ENCODE measurements at regions not wholly inside any gene's neighbourhood (a gene's known extent, or its start where the extent isn't known, plus 50 kb on each side); places are given as distances from the start of the nearest gene placed in this dataset.

- DNase-seq (ENCODE audit: low read depth) = no peak
These were observed 100.2 kb downstream of the GGTLC2 start for GRCh38 chr22:22744412-22745224.

DNA sequence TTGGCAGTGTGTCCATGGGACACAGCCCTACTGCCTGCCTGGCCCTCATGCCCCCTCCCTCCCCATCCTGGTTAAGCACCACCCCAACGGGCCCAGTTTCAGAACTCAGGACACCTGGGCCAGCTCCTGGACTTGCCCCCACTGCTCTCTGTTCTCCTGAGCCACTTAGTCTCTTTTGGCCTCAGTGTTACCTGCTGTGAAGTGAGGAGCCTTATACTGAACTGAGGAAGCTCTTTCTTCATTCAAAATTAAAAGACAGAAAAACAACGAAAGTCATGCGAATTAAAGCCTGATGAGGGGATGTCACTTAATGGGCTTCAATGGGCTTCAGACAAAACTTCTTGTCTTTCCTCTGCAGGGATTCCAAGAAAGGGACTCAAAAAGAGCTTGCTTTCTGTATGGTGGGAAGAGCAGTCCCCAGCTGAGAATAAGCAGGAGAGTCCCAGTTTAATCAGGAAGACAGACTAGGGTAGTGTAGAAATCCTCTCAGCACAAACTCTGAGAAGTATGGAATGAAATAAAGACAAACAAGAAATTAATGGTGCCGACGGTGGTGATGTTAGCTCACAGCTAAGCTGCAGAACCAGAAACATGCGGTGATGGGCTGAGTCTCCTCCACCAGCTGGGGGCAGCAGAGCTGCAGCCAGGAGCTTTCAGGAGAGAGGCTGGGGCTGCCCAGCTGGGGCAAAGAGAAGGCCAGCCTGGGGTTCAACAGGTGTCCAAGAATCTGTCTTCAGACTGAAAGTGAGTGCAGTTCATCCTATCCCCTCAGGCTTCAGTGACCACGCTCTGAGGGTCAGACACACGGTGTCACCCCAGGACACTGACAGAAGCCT, 101.0 kb downstream of the GGTLC2 start:
- no peak for DNase-seq (ENCODE audit: low read depth)

DNA sequence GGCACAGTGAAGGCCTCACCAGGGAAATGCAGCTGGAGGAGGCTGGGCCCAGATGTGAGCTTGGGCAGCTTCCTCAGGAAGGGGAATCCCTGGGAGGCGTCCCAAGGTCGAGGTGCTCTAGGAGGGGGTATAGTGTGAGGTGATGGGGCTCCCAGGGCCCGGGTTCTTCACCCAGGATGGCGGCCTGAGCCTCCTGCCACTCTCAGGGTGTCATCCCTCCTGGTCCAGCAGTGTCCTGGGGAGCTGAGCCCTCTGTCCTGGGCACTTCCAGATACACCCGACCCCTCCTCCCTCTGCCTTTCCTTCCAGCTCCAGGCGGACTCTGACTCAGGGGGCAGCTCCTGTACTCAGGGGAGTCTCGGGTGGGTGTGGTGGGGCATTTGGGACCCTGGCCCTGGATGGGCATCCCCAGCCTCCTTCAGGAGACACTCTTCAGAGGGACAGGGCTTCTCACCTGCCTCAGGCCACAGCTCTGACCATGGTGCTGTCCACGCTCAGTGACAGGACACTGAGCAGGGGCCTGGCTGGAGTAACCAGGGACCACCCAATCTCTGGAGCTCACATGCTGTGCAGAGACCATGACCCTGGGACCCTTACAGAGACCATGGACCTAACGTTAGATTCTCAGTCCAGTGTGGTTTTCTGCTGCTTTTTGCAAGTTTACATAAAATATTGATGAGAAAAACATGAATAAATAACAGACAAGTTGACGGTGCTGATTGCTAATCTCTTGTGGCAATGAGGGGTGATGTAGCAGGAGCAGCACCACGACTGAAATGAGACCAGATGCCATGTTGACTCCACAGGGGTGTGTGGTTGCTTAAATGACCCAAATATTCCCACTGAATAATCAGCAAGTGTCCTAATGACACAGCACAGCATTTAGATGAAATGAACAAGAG, 101.9 kb downstream of the GGTLC2 start:
- DNase-seq (ENCODE audit: low read depth) = no peak

DNA sequence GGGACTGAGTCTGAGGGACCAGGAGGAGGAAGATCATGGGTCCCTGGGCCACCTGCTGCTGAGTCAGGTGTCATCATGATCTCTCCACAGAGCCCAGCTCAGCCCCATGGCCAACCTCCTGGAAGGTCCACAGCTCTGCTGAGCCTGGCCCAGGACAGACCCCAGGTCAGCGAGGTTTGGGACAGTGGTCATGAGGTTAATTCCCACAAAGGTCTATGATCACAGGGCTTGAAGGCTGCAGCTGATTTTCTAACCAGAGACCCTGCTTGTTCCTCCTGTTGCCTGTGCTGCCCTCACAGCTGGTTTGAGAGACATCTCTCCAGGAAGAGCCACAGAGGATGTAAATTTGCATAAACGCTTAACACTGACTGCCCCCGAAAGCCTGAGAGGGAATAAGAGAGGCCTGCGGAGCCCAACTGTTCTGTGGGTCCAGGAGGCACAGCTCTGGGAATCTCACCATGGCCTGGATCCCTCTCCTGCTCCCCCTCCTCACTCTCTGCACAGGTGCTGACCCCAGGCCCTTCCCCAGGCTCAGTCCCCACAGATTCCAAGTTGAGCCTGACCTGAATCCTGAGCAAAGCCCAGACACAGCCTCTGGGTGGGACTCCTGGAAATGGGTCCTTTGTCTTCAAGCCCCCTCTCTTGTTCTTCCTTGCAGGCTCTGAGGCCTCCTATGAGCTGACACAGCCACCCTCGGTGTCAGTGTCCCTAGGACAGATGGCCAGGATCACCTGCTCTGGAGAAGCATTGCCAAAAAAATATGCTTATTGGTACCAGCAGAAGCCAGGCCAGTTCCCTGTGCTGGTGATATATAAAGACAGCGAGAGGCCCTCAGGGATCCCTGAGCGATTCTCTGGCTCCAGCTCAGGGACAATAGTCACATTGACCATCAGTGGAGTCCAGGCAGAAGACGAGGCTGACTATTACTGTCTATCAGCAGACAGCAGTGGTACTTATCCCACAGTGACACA, 102.8 kb downstream of the GGTLC2 start:
- DNase-seq (ENCODE audit: low read depth) = no peak

DNA sequence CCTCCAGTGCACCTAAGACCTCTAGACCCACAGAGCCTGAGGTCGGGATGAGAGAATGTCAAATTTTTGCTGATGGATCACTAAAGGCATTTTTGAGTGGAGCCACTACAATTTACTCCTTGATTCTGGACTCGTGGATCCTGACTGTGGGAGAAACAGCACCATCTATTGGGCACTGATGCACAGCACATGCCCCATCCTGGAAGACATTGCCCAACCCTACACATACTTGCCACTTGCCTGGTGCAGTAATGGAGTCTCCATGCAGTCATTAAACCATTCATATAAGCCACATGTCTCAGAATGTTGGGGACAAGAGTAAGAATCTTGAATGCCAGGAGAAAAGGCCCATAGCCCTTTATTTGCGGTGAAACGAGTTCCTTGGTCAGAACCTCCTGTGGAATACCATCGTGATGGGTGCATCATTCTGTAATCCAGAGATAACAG, 103.9 kb downstream of the GGTLC2 start:
- DNase-seq (ENCODE audit: low read depth) = peak; percentile 17

GRCh38 chr22:22748756-22749155, 104.3 kb downstream of the GGTLC2 start:
- no peak for DNase-seq (ENCODE audit: low read depth)

- DNase-seq (ENCODE audit: low read depth) = no peak
These were observed 104.8 kb downstream of the GGTLC2 start for GRCh38 chr22:22749167-22749758.

DNA sequence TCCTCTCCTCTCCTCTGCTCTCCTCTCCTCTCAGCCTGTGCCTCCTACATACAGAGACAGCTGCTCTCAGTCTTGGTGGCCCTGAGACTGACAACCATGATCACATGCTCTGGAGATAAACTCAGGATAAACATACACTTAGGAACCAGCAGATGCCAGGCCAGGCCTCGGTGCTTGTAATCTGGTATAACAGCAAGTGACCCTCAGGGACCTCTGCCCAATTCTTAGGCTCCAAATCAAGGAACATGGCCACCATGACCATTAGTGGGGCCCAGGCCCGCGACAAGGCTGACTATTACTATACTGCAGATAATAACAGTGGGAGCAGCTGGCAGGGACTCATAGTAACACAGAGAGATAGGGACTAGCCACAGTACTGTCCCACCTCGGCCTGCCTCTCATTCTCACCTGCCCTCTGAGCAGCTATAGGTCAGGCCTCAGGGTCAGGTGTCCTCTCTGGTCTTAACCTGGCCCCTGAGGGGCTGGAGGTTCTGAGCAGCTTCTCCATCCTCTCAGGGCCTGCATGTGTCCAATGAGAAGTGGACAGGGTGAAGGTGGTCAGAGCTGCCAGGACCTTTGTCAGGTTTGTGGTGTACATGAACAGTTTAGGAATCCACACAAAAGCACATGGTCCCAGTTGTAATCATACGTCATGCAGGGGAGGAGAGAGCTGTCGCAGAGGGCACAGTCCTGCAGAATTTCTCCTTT, 106.1 kb downstream of the GGTLC2 start:
- DNase-seq (ENCODE audit: low read depth) = no peak

GRCh38 chr22:22751043-22751603, 106.7 kb downstream of the GGTLC2 start:
- DNase-seq (ENCODE audit: low read depth) = no peak

- no peak for DNase-seq (ENCODE audit: low read depth)
These were observed 107.8 kb downstream of the GGTLC2 start for GRCh38 chr22:22752199-22752555.

- DNase-seq (ENCODE audit: low read depth) = peak; percentile 17
These were observed 108.4 kb downstream of the GGTLC2 start for GRCh38 chr22:22752556-22753477.

- DNase-seq (ENCODE audit: low read depth) = no peak
These were observed 109.3 kb downstream of the GGTLC2 start for GRCh38 chr22:22753526-22754267.

DNA sequence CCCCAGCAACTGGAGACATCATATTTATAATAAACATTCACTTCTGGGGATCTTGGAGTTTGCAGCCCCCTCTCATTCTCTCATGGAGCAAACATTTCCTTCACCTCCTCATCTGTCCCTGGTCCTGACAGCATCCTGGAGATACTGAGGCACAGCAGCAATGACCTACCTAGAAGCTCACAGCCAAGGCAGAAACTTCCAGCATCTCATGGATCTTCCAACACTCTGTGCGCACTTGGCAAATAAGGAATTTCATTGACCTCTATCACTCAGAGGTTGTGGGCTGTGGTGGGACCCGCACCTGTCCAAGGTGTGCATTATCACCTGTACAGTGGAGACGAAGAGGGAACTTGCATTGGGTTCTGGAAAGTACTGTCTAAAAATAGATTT, 109.8 kb downstream of the GGTLC2 start:
- no peak for DNase-seq (ENCODE audit: low read depth)

- no peak for DNase-seq (ENCODE audit: low read depth)
These were observed 110.8 kb downstream of the GGTLC2 start for GRCh38 chr22:22754961-22755777.

- no peak for DNase-seq (ENCODE audit: low read depth)
These were observed 111.3 kb downstream of the GGTLC2 start for GRCh38 chr22:22755778-22756100.

- no peak for DNase-seq (ENCODE audit: low read depth)
These were observed 111.7 kb downstream of the GGTLC2 start for GRCh38 chr22:22756109-22756508.
